Hypothalamus (tissue), 51 donors: ENCODE measurements at regions not wholly inside any gene's neighbourhood (a gene's known extent, or its start where the extent isn't known, plus 50 kb on each side); places are given as distances from the start of the nearest gene placed in this dataset.

Source experiments
- DNase-seq, 51 donors: peaks; one replicate each; lab custom pipeline; 2025; lab: John Stamatoyannopoulos, UW

GRCh38 chr2:198374375-198375082 lies 570.1 kb downstream of the PLCL1 start:
- DNase-seq, result peak in 18 of 51 donors; percentile 0 to 49 (median 6)

GRCh38 chr2:198371921-198372543 lies 567.6 kb downstream of the PLCL1 start:
- DNase-seq, result no peak

GRCh38 chr2:198371329-198371728 lies 566.9 kb downstream of the PLCL1 start:
- DNase-seq, result no peak

- no peak for DNase-seq
Observed at GRCh38 chr2:198368089-198368488, 563.7 kb downstream of the PLCL1 start.

GRCh38 chr2:198362740-198363139 lies 558.3 kb downstream of the PLCL1 start:
- DNase-seq, result no peak

- DNase-seq, result no peak
Observed at GRCh38 chr2:198359308-198359707, 554.9 kb downstream of the PLCL1 start.

GRCh38 chr2:198356157-198356556 lies 551.8 kb downstream of the PLCL1 start:
- DNase-seq, result no peak

GRCh38 chr2:198351647-198352046 lies 547.3 kb downstream of the PLCL1 start:
- DNase-seq, result peak in 11 of 51 donors; percentile 0 to 35 (median 13)

GRCh38 chr2:198347946-198348345 lies 543.6 kb downstream of the PLCL1 start:
- DNase-seq, result no peak

GRCh38 chr2:198347349-198347748 lies 543.0 kb downstream of the PLCL1 start:
- no peak for DNase-seq

- no peak for DNase-seq
Observed at GRCh38 chr2:198343471-198343870, 539.1 kb downstream of the PLCL1 start.

GRCh38 chr2:198340846-198341245 lies 536.5 kb downstream of the PLCL1 start:
- no peak for DNase-seq

GRCh38 chr2:198339116-198339515 lies 534.7 kb downstream of the PLCL1 start:
- no peak for DNase-seq

GRCh38 chr2:198337368-198337767 lies 533.0 kb downstream of the PLCL1 start:
- no peak for DNase-seq

- no peak for DNase-seq
Observed at GRCh38 chr2:198328454-198328853, 524.1 kb downstream of the PLCL1 start.

- no peak for DNase-seq
Observed at GRCh38 chr2:198327526-198327925, 523.1 kb downstream of the PLCL1 start.

GRCh38 chr2:198326431-198326830 lies 522.0 kb downstream of the PLCL1 start:
- no peak for DNase-seq

GRCh38 chr2:198325359-198325758 lies 521.0 kb downstream of the PLCL1 start:
- no peak for DNase-seq

- DNase-seq, result no peak
Observed at GRCh38 chr2:198324071-198324470, 519.7 kb downstream of the PLCL1 start.

GRCh38 chr2:198322275-198322674 lies 517.9 kb downstream of the PLCL1 start:
- no peak for DNase-seq

GRCh38 chr2:198321522-198322088 lies 517.2 kb downstream of the PLCL1 start:
- DNase-seq, result no peak

- no peak for DNase-seq
Observed at GRCh38 chr2:198316852-198317396, 512.5 kb downstream of the PLCL1 start.
